ENCODE measurements at regions not wholly inside any gene's neighbourhood (a gene's known extent, or its start where the extent isn't known, plus 50 kb on each side); places are given as distances from the start of the nearest gene placed in this dataset.
"Not testable (repeated sequence)": the region's sequence is repeated elsewhere in the genome, so short reads cannot be mapped to it uniquely, and the experiment has no call there.

- DNase-seq = no peak
- Mint-ChIP-seq H3K4me1 (ENCODE audit: low read depth) (no peaks in the 10 kb centered on the region), H3K27ac (no peak overlapping the region), H3K36me3 (ENCODE audit: low read depth) (no peaks in the 10 kb centered on the region), H3K9me3 (no peaks in the 10 kb centered on the region), H3K27me3 (peaks cover 2% of the 10 kb centered on the region), H3K4me3 (no peak overlapping the region)
Measured at GRCh38 chr6:47180633-47181032, 129.1 kb downstream of the TNFRSF21 start.

- Mint-ChIP-seq H3K4me3 (no peak overlapping the region), H3K27me3 (peaks cover 2% of the 10 kb centered on the region), H3K9me3 (no peaks in the 10 kb centered on the region), H3K27ac (no peak overlapping the region), H3K36me3 (ENCODE audit: low read depth) (no peaks in the 10 kb centered on the region), H3K4me1 (ENCODE audit: low read depth) (no peaks in the 10 kb centered on the region)
- no peak for DNase-seq
Measured at GRCh38 chr6:47179286-47179685, 130.4 kb downstream of the TNFRSF21 start.

- H3K27me3 Mint-ChIP-seq = no peaks in the 10 kb centered on the region
- DNase-seq = no peak
- H3K4me1 Mint-ChIP-seq (ENCODE audit: low read depth) = no peaks in the 10 kb centered on the region
- H3K27ac Mint-ChIP-seq = no peak overlapping the region
- H3K9me3 Mint-ChIP-seq = no peaks in the 10 kb centered on the region
- H3K4me3 Mint-ChIP-seq = no peak overlapping the region
- H3K36me3 Mint-ChIP-seq (ENCODE audit: low read depth) = no peaks in the 10 kb centered on the region
Measured at GRCh38 chr6:47175656-47176055, 133.5 kb upstream of the ADGRF1 start.

- Mint-ChIP-seq H3K4me1 (ENCODE audit: low read depth) (no peaks in the 10 kb centered on the region), H3K36me3 (ENCODE audit: low read depth) (no peaks in the 10 kb centered on the region), H3K4me3 (no peak overlapping the region), H3K27ac (no peak overlapping the region), H3K27me3 (no peaks in the 10 kb centered on the region), H3K9me3 (no peaks in the 10 kb centered on the region)
- no peak for DNase-seq
Measured at GRCh38 chr6:47174502-47175023, 132.4 kb upstream of the ADGRF1 start.

- not testable (repeated sequence) for H3K27ac Mint-ChIP-seq; H3K4me3 Mint-ChIP-seq; H3K4me1 Mint-ChIP-seq (ENCODE audit: low read depth); H3K27me3 Mint-ChIP-seq; H3K9me3 Mint-ChIP-seq; H3K36me3 Mint-ChIP-seq (ENCODE audit: low read depth); DNase-seq
Measured at GRCh38 chr6:47174063-47174462, 131.9 kb upstream of the ADGRF1 start.

- H3K36me3 Mint-ChIP-seq (ENCODE audit: low read depth) = not testable (repeated sequence)
Measured at GRCh38 chr6:47173145-47173544, 131.0 kb upstream of the ADGRF1 start.

GRCh38 chr6:47170617-47170947 is 128.4 kb upstream of the ADGRF1 start:
- Mint-ChIP-seq H3K9me3 (no peaks in the 10 kb centered on the region), H3K36me3 (ENCODE audit: low read depth) (no peaks in the 10 kb centered on the region), H3K27ac (no peak overlapping the region), H3K4me3 (no peak overlapping the region), H3K27me3 (no peaks in the 10 kb centered on the region), H3K4me1 (ENCODE audit: low read depth) (no peaks in the 10 kb centered on the region)
- no peak for DNase-seq

More at GRCh38 chr6:47173145-47173544, 131.0 kb upstream of the ADGRF1 start:
- H3K4me3 Mint-ChIP-seq; H3K27ac Mint-ChIP-seq; H3K9me3 Mint-ChIP-seq; H3K4me1 Mint-ChIP-seq (ENCODE audit: low read depth); DNase-seq; H3K27me3 Mint-ChIP-seq: not testable (repeated sequence)

- Mint-ChIP-seq H3K4me1 (ENCODE audit: low read depth) (no peaks in the 10 kb centered on the region), H3K27ac (no peak overlapping the region), H3K36me3 (ENCODE audit: low read depth) (no peaks in the 10 kb centered on the region), H3K9me3 (no peaks in the 10 kb centered on the region), H3K27me3 (no peaks in the 10 kb centered on the region), H3K4me3 (no peak overlapping the region)
- DNase-seq = no peak
Measured at GRCh38 chr6:47169785-47170616, 127.9 kb upstream of the ADGRF1 start.

GRCh38 chr6:47168180-47168579 is 126.0 kb upstream of the ADGRF1 start:
- no peaks in the 10 kb centered on the region for H3K4me1 Mint-ChIP-seq (ENCODE audit: low read depth)
- DNase-seq = no peak
- no peak overlapping the region for H3K27ac Mint-ChIP-seq

GRCh38 chr6:47165918-47166317 is 123.8 kb upstream of the ADGRF1 start:
- H3K27me3 Mint-ChIP-seq = no peaks in the 10 kb centered on the region
- H3K4me3 Mint-ChIP-seq = no peak overlapping the region
- no peaks in the 10 kb centered on the region for H3K4me1 Mint-ChIP-seq (ENCODE audit: low read depth)
- H3K9me3 Mint-ChIP-seq = no peaks in the 10 kb centered on the region
- H3K27ac Mint-ChIP-seq = no peak overlapping the region
- H3K36me3 Mint-ChIP-seq (ENCODE audit: low read depth) = no peaks in the 10 kb centered on the region
- no peak for DNase-seq

More at GRCh38 chr6:47168180-47168579, 126.0 kb upstream of the ADGRF1 start:
- Mint-ChIP-seq H3K9me3 (no peaks in the 10 kb centered on the region), H3K27me3 (no peaks in the 10 kb centered on the region), H3K4me3 (no peak overlapping the region), H3K36me3 (ENCODE audit: low read depth) (no peaks in the 10 kb centered on the region)

- no peak overlapping the region for H3K27ac Mint-ChIP-seq
- no peaks in the 10 kb centered on the region for H3K9me3 Mint-ChIP-seq
- H3K36me3 Mint-ChIP-seq (ENCODE audit: low read depth) = no peaks in the 10 kb centered on the region
- H3K4me1 Mint-ChIP-seq (ENCODE audit: low read depth) = no peaks in the 10 kb centered on the region
- H3K27me3 Mint-ChIP-seq = no peaks in the 10 kb centered on the region
- no peak overlapping the region for H3K4me3 Mint-ChIP-seq
- DNase-seq = no peak
Measured at GRCh38 chr6:47164877-47165276, 122.7 kb upstream of the ADGRF1 start.

- no peak overlapping the region for H3K4me3 Mint-ChIP-seq
- no peaks in the 10 kb centered on the region for H3K36me3 Mint-ChIP-seq (ENCODE audit: low read depth)
- no peaks in the 10 kb centered on the region for H3K27me3 Mint-ChIP-seq
- no peaks in the 10 kb centered on the region for H3K9me3 Mint-ChIP-seq
- H3K27ac Mint-ChIP-seq = no peak overlapping the region
- no peaks in the 10 kb centered on the region for H3K4me1 Mint-ChIP-seq (ENCODE audit: low read depth)
- no peak for DNase-seq
Measured at GRCh38 chr6:47163536-47163935, 121.4 kb upstream of the ADGRF1 start.

GRCh38 chr6:47162793-47163192 is 120.7 kb upstream of the ADGRF1 start:
- Mint-ChIP-seq H3K9me3 (no peaks in the 10 kb centered on the region), H3K27me3 (no peaks in the 10 kb centered on the region), H3K4me1 (ENCODE audit: low read depth) (no peaks in the 10 kb centered on the region), H3K36me3 (ENCODE audit: low read depth) (no peaks in the 10 kb centered on the region), H3K27ac (no peak overlapping the region), H3K4me3 (no peak overlapping the region)
- DNase-seq = no peak

GRCh38 chr6:47162231-47162630 is 120.1 kb upstream of the ADGRF1 start:
- Mint-ChIP-seq H3K36me3 (ENCODE audit: low read depth) (no peaks in the 10 kb centered on the region), H3K4me3 (no peak overlapping the region), H3K4me1 (ENCODE audit: low read depth) (no peaks in the 10 kb centered on the region), H3K9me3 (no peaks in the 10 kb centered on the region), H3K27ac (no peak overlapping the region), H3K27me3 (no peaks in the 10 kb centered on the region)
- no peak for DNase-seq

- Mint-ChIP-seq H3K9me3 (no peaks in the 10 kb centered on the region), H3K36me3 (ENCODE audit: low read depth) (no peaks in the 10 kb centered on the region), H3K4me3 (no peak overlapping the region), H3K4me1 (ENCODE audit: low read depth) (no peaks in the 10 kb centered on the region), H3K27me3 (no peaks in the 10 kb centered on the region), H3K27ac (no peak overlapping the region)
- DNase-seq = no peak
Measured at GRCh38 chr6:47161176-47161687, 119.1 kb upstream of the ADGRF1 start.

All from activated T-cell treated with anti-CD3 and anti-CD28 coated beads, Interleukin-2, amount 50 U/mL, for 24 hours (primary cell).